ENCODE measurements at regions not wholly inside any gene's neighbourhood (a gene's known extent, or its start where the extent isn't known, plus 50 kb on each side); places are given as distances from the start of the nearest gene placed in this dataset.

DNA sequence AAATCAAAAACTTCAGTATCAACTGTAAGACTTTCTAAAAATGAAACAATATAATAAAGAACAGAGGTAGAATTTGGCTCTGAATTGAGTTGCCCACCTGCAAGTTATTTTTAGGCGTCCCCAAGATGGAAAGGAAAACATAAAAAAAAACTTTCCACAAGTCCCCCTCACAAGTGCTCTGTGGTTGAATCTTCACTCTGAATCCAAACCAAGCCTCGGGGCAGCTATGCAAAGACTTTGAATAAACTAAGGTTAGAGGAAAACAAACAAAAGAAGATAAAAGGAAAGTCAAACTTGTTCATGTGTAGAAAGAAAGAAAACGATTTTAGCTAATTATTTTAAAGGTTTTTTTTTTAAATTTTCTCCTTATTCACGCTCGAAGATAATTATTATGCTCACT lies 372.4 kb upstream of the SLIT2 start:
- no peaks in the 10 kb centered on the region for H3K36me3 ChIP-seq (ENCODE audit: control insufficient read depth in 1 of 2, insufficient read depth in 2 of 2, low read depth in 1 of 2, low read length in 2 of 2)
- H2BK5ac ChIP-seq (ENCODE audit: low read depth, low read length, poor library complexity, severe bottlenecking), result no peak overlapping the region
- no peaks in the 10 kb centered on the region for H3K79me1 ChIP-seq (replicated peaks; ENCODE audit: low read length, poor library complexity, severe bottlenecking)
- no peak overlapping the region for H2AFZ ChIP-seq (ENCODE audit: low read depth, low read length)
- no peak overlapping the region for H3K4me3 ChIP-seq (ENCODE audit: insufficient read depth in 1 of 2, low read depth in 1 of 2, low read length in 2 of 2)
- H3K4ac ChIP-seq (ENCODE audit: low read depth in 1 of 2, low read length in 2 of 2), result no peak overlapping the region
- H4K8ac ChIP-seq (ENCODE audit: low read length), result no peak overlapping the region
- no peak overlapping the region for H2BK15ac ChIP-seq (ENCODE audit: low read depth, poor library complexity, severe bottlenecking)
- H3K4me2 ChIP-seq (ENCODE audit: low read length, poor library complexity, severe bottlenecking), result no peak overlapping the region
- H3K4me1 ChIP-seq (ENCODE audit: control insufficient read depth, insufficient read depth, low read depth, low read length), result no peaks in the 10 kb centered on the region
- 95% methylated on average over 3 of the region's 5 CpGs for WGBS
- no peak overlapping the region for H2AK5ac ChIP-seq (ENCODE audit: low read length, severe bottlenecking)
- no peak overlapping the region for H2BK120ac ChIP-seq (ENCODE audit: low read depth, low read length)
- H3K18ac ChIP-seq (ENCODE audit: low read depth in 1 of 2, low read length in 2 of 2), result no peak overlapping the region
- H4K91ac ChIP-seq (ENCODE audit: low read length), result no peak overlapping the region
- no peaks in the 10 kb centered on the region for H3K9me3 ChIP-seq (ENCODE audit: control insufficient read depth, low read length)
- H3K9ac ChIP-seq (ENCODE audit: low read length), result no peak overlapping the region
- H3K27ac ChIP-seq (ENCODE audit: low read length, poor library complexity, severe bottlenecking), result no peak overlapping the region
- DNase-seq, result peak; percentile 2
- no peak overlapping the region for H2BK12ac ChIP-seq (ENCODE audit: low read length in 2 of 2)
- no peak overlapping the region for H3K14ac ChIP-seq (ENCODE audit: low read length in 2 of 2)
- no peaks in the 10 kb centered on the region for H3K27me3 ChIP-seq (ENCODE audit: control insufficient read depth in 1 of 2, insufficient read depth in 1 of 2, low read length in 2 of 2)
- no peak overlapping the region for H3K23ac ChIP-seq (ENCODE audit: low read length in 2 of 2)

DNA sequence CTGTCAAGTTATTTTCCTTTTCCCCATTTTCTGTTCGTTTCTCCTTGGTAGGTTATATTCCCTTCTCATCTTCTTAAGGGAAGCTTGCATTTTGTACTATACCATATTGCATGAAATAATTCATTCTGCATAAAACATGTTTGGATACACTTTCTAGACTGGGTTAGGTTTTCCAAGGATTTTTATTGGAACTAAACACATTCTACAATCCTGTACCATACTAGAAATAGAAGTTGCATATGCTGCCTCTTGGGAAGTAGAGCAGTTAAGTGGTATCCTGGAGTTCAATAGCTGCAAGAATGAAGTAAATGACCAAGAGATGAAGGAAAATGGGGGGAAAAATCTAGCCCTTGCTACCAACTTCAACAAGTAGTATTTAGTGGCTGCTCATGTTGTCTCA lies 393.7 kb upstream of the SLIT2 start:
- DNase-seq, result no peak
- no peak overlapping the region for H4K91ac ChIP-seq (ENCODE audit: low read length)
- H3K9me3 ChIP-seq (ENCODE audit: control insufficient read depth, low read length), result no peaks in the 10 kb centered on the region
- H3K18ac ChIP-seq (ENCODE audit: low read depth in 1 of 2, low read length in 2 of 2), result no peak overlapping the region
- WGBS, result no CpG with 5 or more reads among the region's 1 CpG
- no peak overlapping the region for H2BK5ac ChIP-seq (ENCODE audit: low read depth, low read length, poor library complexity, severe bottlenecking)
- H2AFZ ChIP-seq (ENCODE audit: low read depth, low read length), result no peak overlapping the region
- H2BK120ac ChIP-seq (ENCODE audit: low read depth, low read length), result no peak overlapping the region
- H3K14ac ChIP-seq (ENCODE audit: low read length in 2 of 2), result no peak overlapping the region
- no peak overlapping the region for H3K4me3 ChIP-seq (ENCODE audit: insufficient read depth in 1 of 2, low read depth in 1 of 2, low read length in 2 of 2)
- no peaks in the 10 kb centered on the region for H3K36me3 ChIP-seq (ENCODE audit: control insufficient read depth in 1 of 2, insufficient read depth in 2 of 2, low read depth in 1 of 2, low read length in 2 of 2)
- H3K23ac ChIP-seq (ENCODE audit: low read length in 2 of 2), result no peak overlapping the region
- no peak overlapping the region for H3K27ac ChIP-seq (ENCODE audit: low read length, poor library complexity, severe bottlenecking)
- H3K79me1 ChIP-seq (replicated peaks; ENCODE audit: low read length, poor library complexity, severe bottlenecking), result no peaks in the 10 kb centered on the region
- no peaks in the 10 kb centered on the region for H3K4me1 ChIP-seq (ENCODE audit: control insufficient read depth, insufficient read depth, low read depth, low read length)
- H2AK5ac ChIP-seq (ENCODE audit: low read length, severe bottlenecking), result no peak overlapping the region
- H3K4me2 ChIP-seq (ENCODE audit: low read length, poor library complexity, severe bottlenecking), result no peak overlapping the region
- no peak overlapping the region for H3K9ac ChIP-seq (ENCODE audit: low read length)
- no peak overlapping the region for H3K4ac ChIP-seq (ENCODE audit: low read depth in 1 of 2, low read length in 2 of 2)
- no peaks in the 10 kb centered on the region for H3K27me3 ChIP-seq (ENCODE audit: control insufficient read depth in 1 of 2, insufficient read depth in 1 of 2, low read length in 2 of 2)
- H4K8ac ChIP-seq (ENCODE audit: low read length), result no peak overlapping the region
- H2BK15ac ChIP-seq (ENCODE audit: low read depth, poor library complexity, severe bottlenecking), result no peak overlapping the region
- no peak overlapping the region for H2BK12ac ChIP-seq (ENCODE audit: low read length in 2 of 2)

DNA sequence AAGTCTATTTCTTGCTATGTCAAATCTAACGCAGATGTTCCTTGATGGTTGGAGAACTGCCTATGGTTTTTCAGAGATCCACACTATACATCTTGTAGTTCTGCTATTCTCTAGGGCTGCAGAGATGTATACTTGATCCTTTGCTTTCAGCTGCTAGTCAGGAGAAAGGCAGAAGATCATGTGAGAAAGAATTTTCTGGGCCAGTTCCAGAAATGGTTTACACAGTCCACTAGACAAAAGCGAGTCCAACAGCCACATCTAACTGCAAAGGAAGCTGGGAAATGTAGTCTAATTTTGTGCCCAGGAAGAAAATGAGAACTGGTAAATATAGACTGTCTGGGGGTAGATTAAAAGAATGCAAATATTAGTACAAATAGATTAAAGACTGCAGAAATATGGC lies 394.3 kb upstream of the SLIT2 start:
- no peak overlapping the region for H2BK120ac ChIP-seq (ENCODE audit: low read depth, low read length)
- no peak overlapping the region for H3K18ac ChIP-seq (ENCODE audit: low read depth in 1 of 2, low read length in 2 of 2)

DNA sequence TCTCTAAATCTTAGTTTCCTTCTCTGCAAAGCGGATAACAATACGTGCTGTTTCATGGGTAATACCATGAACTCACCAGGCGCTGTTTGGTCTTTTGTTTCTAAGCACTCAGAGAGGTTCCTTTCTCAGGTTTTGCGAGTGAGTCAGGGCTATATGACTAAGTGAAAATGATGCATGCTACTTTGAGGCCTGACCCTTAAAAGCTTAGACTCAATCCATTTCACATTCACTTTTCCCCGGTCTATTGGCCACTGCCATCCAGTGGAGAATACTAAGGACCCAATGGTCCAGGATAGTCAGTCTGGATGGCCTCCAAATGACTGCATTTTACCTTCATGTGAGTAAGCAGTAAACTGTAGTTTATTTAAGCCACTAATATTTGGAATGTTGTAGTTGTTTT lies 400.8 kb upstream of the SLIT2 start:
- no peak overlapping the region for H2AFZ ChIP-seq (ENCODE audit: low read depth, low read length)
- H3K4me1 ChIP-seq (ENCODE audit: control insufficient read depth, insufficient read depth, low read depth, low read length), result no peaks in the 10 kb centered on the region
- no peak overlapping the region for H4K91ac ChIP-seq (ENCODE audit: low read length)
- H3K27me3 ChIP-seq (ENCODE audit: control insufficient read depth in 1 of 2, insufficient read depth in 1 of 2, low read length in 2 of 2), result no peaks in the 10 kb centered on the region
- H2BK15ac ChIP-seq (ENCODE audit: low read depth, poor library complexity, severe bottlenecking), result no peak overlapping the region
- H3K23ac ChIP-seq (ENCODE audit: low read length in 2 of 2), result no peak overlapping the region
- no peaks in the 10 kb centered on the region for H3K36me3 ChIP-seq (ENCODE audit: control insufficient read depth in 1 of 2, insufficient read depth in 2 of 2, low read depth in 1 of 2, low read length in 2 of 2)
- H3K9me3 ChIP-seq (ENCODE audit: control insufficient read depth, low read length), result no peaks in the 10 kb centered on the region
- no peak overlapping the region for H4K8ac ChIP-seq (ENCODE audit: low read length)
- no peak overlapping the region for H3K14ac ChIP-seq (ENCODE audit: low read length in 2 of 2)
- H3K18ac ChIP-seq (ENCODE audit: low read depth in 1 of 2, low read length in 2 of 2), result no peak overlapping the region
- H3K79me1 ChIP-seq (replicated peaks; ENCODE audit: low read length, poor library complexity, severe bottlenecking), result no peaks in the 10 kb centered on the region
- H3K9ac ChIP-seq (ENCODE audit: low read length), result no peak overlapping the region
- no peak overlapping the region for H2BK5ac ChIP-seq (ENCODE audit: low read depth, low read length, poor library complexity, severe bottlenecking)
- H3K4ac ChIP-seq (ENCODE audit: low read depth in 1 of 2, low read length in 2 of 2), result no peak overlapping the region
- H2AK5ac ChIP-seq (ENCODE audit: low read length, severe bottlenecking), result no peak overlapping the region
- no peak overlapping the region for H3K4me3 ChIP-seq (ENCODE audit: insufficient read depth in 1 of 2, low read depth in 1 of 2, low read length in 2 of 2)
- no peak overlapping the region for H2BK12ac ChIP-seq (ENCODE audit: low read length in 2 of 2)
- WGBS, result 61% methylated on average over 4 of the region's 5 CpGs
- H3K27ac ChIP-seq (ENCODE audit: low read length, poor library complexity, severe bottlenecking), result peak overlapping the region; percentile 49
- no peak overlapping the region for H2BK120ac ChIP-seq (ENCODE audit: low read depth, low read length)
- peak; percentile 59 for DNase-seq
- H3K4me2 ChIP-seq (ENCODE audit: low read length, poor library complexity, severe bottlenecking), result no peak overlapping the region

More for the DNA sequence above, 394.3 kb upstream of the SLIT2 start:
- H3K14ac ChIP-seq (ENCODE audit: low read length in 2 of 2), result no peak overlapping the region
- WGBS, result 90% methylated on average over 1 of the region's 2 CpGs
- H3K27ac ChIP-seq (ENCODE audit: low read length, poor library complexity, severe bottlenecking), result no peak overlapping the region
- no peak overlapping the region for H2AK5ac ChIP-seq (ENCODE audit: low read length, severe bottlenecking)
- H2AFZ ChIP-seq (ENCODE audit: low read depth, low read length), result no peak overlapping the region
- no peak overlapping the region for H4K8ac ChIP-seq (ENCODE audit: low read length)
- H2BK5ac ChIP-seq (ENCODE audit: low read depth, low read length, poor library complexity, severe bottlenecking), result no peak overlapping the region
- H3K23ac ChIP-seq (ENCODE audit: low read length in 2 of 2), result no peak overlapping the region
- no peaks in the 10 kb centered on the region for H3K36me3 ChIP-seq (ENCODE audit: control insufficient read depth in 1 of 2, insufficient read depth in 2 of 2, low read depth in 1 of 2, low read length in 2 of 2)
- H3K9ac ChIP-seq (ENCODE audit: low read length), result no peak overlapping the region
- H3K27me3 ChIP-seq (ENCODE audit: control insufficient read depth in 1 of 2, insufficient read depth in 1 of 2, low read length in 2 of 2), result no peaks in the 10 kb centered on the region
- H3K79me1 ChIP-seq (replicated peaks; ENCODE audit: low read length, poor library complexity, severe bottlenecking), result no peaks in the 10 kb centered on the region
- no peaks in the 10 kb centered on the region for H3K4me1 ChIP-seq (ENCODE audit: control insufficient read depth, insufficient read depth, low read depth, low read length)
- H2BK12ac ChIP-seq (ENCODE audit: low read length in 2 of 2), result no peak overlapping the region
- no peak overlapping the region for H3K4me3 ChIP-seq (ENCODE audit: insufficient read depth in 1 of 2, low read depth in 1 of 2, low read length in 2 of 2)
- peak; percentile 40 for DNase-seq
- no peak overlapping the region for H3K4ac ChIP-seq (ENCODE audit: low read depth in 1 of 2, low read length in 2 of 2)
- H3K9me3 ChIP-seq (ENCODE audit: control insufficient read depth, low read length), result no peaks in the 10 kb centered on the region
- no peak overlapping the region for H4K91ac ChIP-seq (ENCODE audit: low read length)
- H2BK15ac ChIP-seq (ENCODE audit: low read depth, poor library complexity, severe bottlenecking), result no peak overlapping the region
- no peak overlapping the region for H3K4me2 ChIP-seq (ENCODE audit: low read length, poor library complexity, severe bottlenecking)

Measured in mesenchymal stem cell (in vitro differentiated cells and primary cell).